HepG2 (cell line): ENCODE measurements at regions not wholly inside any gene's neighbourhood (a gene's known extent, or its start where the extent isn't known, plus 50 kb on each side); places are given as distances from the start of the nearest gene placed in this dataset.

Experiments
- ATAC-seq: fragments of 200-7000 bp; cut with Tn5 transposase; 3 replicates; pipeline ENCODE4 v1.9.1; 2020; ENCODE audit warnings: mild to moderate bottlenecking, moderate library complexity
- BruUV-seq: library from RNA; stranded (reverse); fragments of 400-500 nt; replicated peaks from 2 replicates; lab custom pipeline; 2021; lab: Mats Ljungman, UMichigan
- CTCF ChIA-PET: fragments of 300-600 bp; formaldehyde crosslinking; extraction: SDS; loops from one replicate; lab custom pipeline; 2021; ENCODE audit warnings: low total read pairs, inconsistent platforms, low intra/inter-chr PET ratio; lab: Yijun Ruan, JAX
- POLR2A ChIA-PET: fragments of 350-600 bp; sonication (Branson Sonifier 250); formaldehyde crosslinking; loops from one replicate; lab custom pipeline; 2020; ENCODE audit warnings: antibody characterized with exemption, inconsistent platforms; lab: Yijun Ruan, JAX
- DNase-seq: peaks from one replicate; pipeline ENCODE4 v3.0.0-alpha.2; 2015; ENCODE audit warnings: low spot score
- FAIRE-seq: peaks from 3 replicates; lab custom pipeline; 2011; peaks lifted over from hg19 to GRCh38; lab: Jason Lieb, UNC
- H2AFZ ChIP-seq: one replicate; pipeline ENCODE4 v1.6.1; 2011; ENCODE audit warnings: low read length, inconsistent platforms
- H3K27ac ChIP-seq: fragments of 300-600 bp; 3 replicates; pipeline ENCODE4 v1.8.0; 2011; ENCODE audit warnings: mixed run types, mild to moderate bottlenecking, mixed read lengths, low read length, inconsistent platforms; ENCODE audit not compliant: insufficient read depth; ENCODE audit errors: extremely low read length
- H3K27me3 ChIP-seq, 2 experiments: fragments of 200-600 bp in 1 of 2; 2 replicates in 1 of 2; 3 replicates in 1 of 2; pipeline versions ENCODE4 v1.6.0 to v1.8.0; 2011; ENCODE audit warnings: low read length in 2 of 2, mild to moderate bottlenecking in 2 of 2, moderate library complexity in 2 of 2, inconsistent platforms in 1 of 2; ENCODE audit not compliant: insufficient read depth in 2 of 2, control insufficient read depth in 1 of 2
- H3K36me3 ChIP-seq, 2 experiments: fragments of 200-600 bp in 1 of 2; replicated peaks in 1 of 2; 2 replicates in 1 of 2; 3 replicates in 1 of 2; pipeline versions ENCODE4 v1.5.1 to v1.8.0; 2011; ENCODE audit warnings: low read length in 2 of 2, inconsistent platforms in 1 of 2; ENCODE audit not compliant: insufficient read depth in 2 of 2, control insufficient read depth in 1 of 2
- H3K4me1 ChIP-seq: 2 replicates; pipeline ENCODE4 v1.5.1; 2012; ENCODE audit warnings: low read length, inconsistent platforms; ENCODE audit not compliant: insufficient read depth
- H3K4me2 ChIP-seq: 2 replicates; pipeline ENCODE4 v1.6.0; 2011; ENCODE audit warnings: low read depth, low read length, inconsistent platforms
- H3K4me3 ChIP-seq, 3 experiments: fragments of 200-600 bp in 1 of 3; sonication (generic), shearing (Covaris generic) in 1 of 3; replicated peaks in 1 of 3; 2 replicates each; pipeline ENCODE4 v1.5.1; 2011 to 2016; ENCODE audit warnings: low read length in 3 of 3, inconsistent platforms in 2 of 3, low read depth in 2 of 3, mild to moderate bottlenecking in 2 of 3, control low read depth in 1 of 3, mixed read lengths in 1 of 3; ENCODE audit not compliant: insufficient read depth in 1 of 3
- H3K79me2 ChIP-seq: one replicate; pipeline ENCODE4 v1.6.1; 2011; ENCODE audit warnings: low read length, inconsistent platforms; ENCODE audit not compliant: insufficient read depth
- H3K9ac ChIP-seq: 2 replicates; pipeline ENCODE4 v1.6.0; 2011; ENCODE audit warnings: mild to moderate bottlenecking, low read depth, low read length, inconsistent platforms; ENCODE audit not compliant: insufficient read depth
- H3K9me3 ChIP-seq: 2 replicates; pipeline ENCODE4 v1.5.1; 2012; ENCODE audit warnings: mild to moderate bottlenecking, low read length
- H4K20me1 ChIP-seq: 2 replicates; pipeline ENCODE4 v1.6.0; 2011; ENCODE audit warnings: inconsistent platforms, mild to moderate bottlenecking, low read length, moderate library complexity; ENCODE audit not compliant: insufficient read depth
- ATF7-NPFF ChIP-seq: sonication (generic); formaldehyde crosslinking; IDR thresholded peaks from 2 replicates; pipeline ENCODE4 v1.8.1; 2023; ENCODE audit warnings: mild to moderate bottlenecking, low read depth, missing genetic modification reagents, moderate library complexity
- HOXA9 ChIP-seq: sonication (generic); formaldehyde crosslinking; IDR thresholded peaks from 2 replicates; pipeline ENCODE4 v1.8.1; 2022; ENCODE audit warnings: missing genetic modification reagents, mild to moderate bottlenecking, moderate library complexity, borderline replicate concordance
- MAFG ChIP-seq: sonication (generic); formaldehyde crosslinking; IDR thresholded peaks from 2 replicates; pipeline ENCODE4 v1.5.1; 2020; ENCODE audit warnings: mild to moderate bottlenecking, missing genetic modification reagents
- MED13 ChIP-seq: sonication (generic); formaldehyde crosslinking; IDR thresholded peaks from 2 replicates; pipeline ENCODE4 v1.5.0; 2020; ENCODE audit warnings: missing genetic modification reagents
- NFYB ChIP-seq: sonication (generic); formaldehyde crosslinking; IDR thresholded peaks from 2 replicates; pipeline ENCODE4 v1.4.0; 2020; ENCODE audit warnings: missing genetic modification reagents
- NKX3-1 ChIP-seq: sonication (generic); formaldehyde crosslinking; IDR thresholded peaks from 2 replicates; pipeline ENCODE4 v1.5.0; 2020; ENCODE audit warnings: missing genetic modification reagents
- PAX8 ChIP-seq: sonication (generic); formaldehyde crosslinking; IDR thresholded peaks from 2 replicates; pipeline ENCODE4 v1.8.0; 2022; ENCODE audit warnings: mild to moderate bottlenecking, missing genetic modification reagents, borderline replicate concordance
- TMF1 ChIP-seq: sonication (generic); formaldehyde crosslinking; IDR thresholded peaks from 2 replicates; pipeline ENCODE4 v1.8.1; 2022; ENCODE audit warnings: low read depth, missing genetic modification reagents
- ZEB1 ChIP-seq: IDR thresholded peaks from 2 replicates; pipeline ENCODE4 v1.6.1; 2012; ENCODE audit warnings: mild to moderate bottlenecking, low read depth, inconsistent platforms; ENCODE audit not compliant: insufficient replicate concordance
- ZNF326 ChIP-seq: sonication (generic); formaldehyde crosslinking; IDR thresholded peaks from 2 replicates; pipeline ENCODE4 v1.4.0; 2020; ENCODE audit warnings: missing genetic modification reagents, borderline replicate concordance
- ZNF468 ChIP-seq: sonication (generic); formaldehyde crosslinking; IDR thresholded peaks from 2 replicates; pipeline ENCODE4 v1.8.0; 2022; ENCODE audit warnings: mild to moderate bottlenecking, moderate library complexity, missing genetic modification reagents
- ZNF570 ChIP-seq: sonication (generic); formaldehyde crosslinking; IDR thresholded peaks from 2 replicates; pipeline ENCODE4 v1.4.0; 2020; ENCODE audit warnings: mild to moderate bottlenecking, missing genetic modification reagents, borderline replicate concordance
- ZNF644 ChIP-seq: IDR thresholded peaks from 2 replicates; pipeline ENCODE4 v1.6.1; 2016; ENCODE audit warnings: low read depth
- ZNF674 ChIP-seq: sonication (generic); formaldehyde crosslinking; IDR thresholded peaks from 2 replicates; pipeline ENCODE4 v1.5.0; 2020; ENCODE audit warnings: low read depth, mild to moderate bottlenecking, missing genetic modification reagents
- ZSCAN12 ChIP-seq: sonication (generic); formaldehyde crosslinking; IDR thresholded peaks from 2 replicates; pipeline ENCODE4 v1.9.0; 2021; ENCODE audit warnings: mild to moderate bottlenecking, missing genetic modification reagents
- WGBS: methylation state at CpG from one replicate; pipeline ENCODE4 v1.1.6; 2017; ENCODE audit warnings: low lambda C conversion rate; 5-methylcytosine and 5-hydroxymethylcytosine counted together
- in situ Hi-C: cut with HindIII; loops from 2 replicates; pipeline ENCODE4 v1.10.0; 2017; ENCODE audit warnings: low pct_unique_long_range_greater_than_20kb; ENCODE audit not compliant: extremely low pct_ligation_motif_present
- intact Hi-C: fragments of 100-400 bp; cut with micrococcal nuclease; formaldehyde crosslinking; loops from one replicate; pipeline ENCODE4 v1.10.0; 2022; ENCODE audit not compliant: unreplicated experiment
- TF ChIP-seq, protein P1 (sequence below): sonication (generic); formaldehyde crosslinking; IDR thresholded peaks from 2 replicates; pipeline ENCODE4 v1.4.0; 2020; ENCODE audit warnings: missing genetic modification reagents
- TF ChIP-seq, protein P2 (sequence below): sonication (generic); formaldehyde crosslinking; IDR thresholded peaks from 2 replicates; pipeline ENCODE4 v1.8.1; 2023; ENCODE audit warnings: missing genetic modification reagents, mild to moderate bottlenecking, borderline replicate concordance

DNA sequence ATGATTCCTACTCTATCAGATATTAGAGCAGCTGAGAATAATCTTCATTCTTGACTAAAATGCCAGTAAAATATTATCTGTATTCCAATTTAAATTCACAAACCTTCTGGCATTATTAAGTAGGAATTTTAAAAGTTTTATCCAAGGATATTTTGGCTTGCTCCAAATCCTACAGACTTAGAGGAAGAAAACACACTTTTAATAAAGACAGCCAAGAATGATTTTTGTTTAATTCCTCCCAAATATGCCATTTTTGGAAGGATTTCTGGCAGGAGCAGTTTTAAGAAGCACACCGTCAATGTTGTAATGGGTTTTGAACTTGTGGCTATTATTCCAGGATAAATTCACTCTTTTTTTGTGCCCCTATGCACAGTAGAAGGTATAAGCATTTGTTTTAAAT lies 355.1 kb downstream of the SLITRK5 start:
- POLR2A ChIA-PET, result no interaction called here
- TF ChIP-seq ZEB1 (no peak), HOXA9 (CRISPR knock-in tag) (no peak), ZNF468 (CRISPR knock-in tag) (no peak), ZSCAN12 (CRISPR knock-in tag) (no peak), PAX8 (CRISPR knock-in tag) (no peak), ATF7-NPFF (CRISPR knock-in tag) (no peak), MED13 (CRISPR knock-in tag) (no peak), ZNF570 (CRISPR knock-in tag) (no peak), ZNF674 (no peak), MAFG (CRISPR knock-in tag) (no peak), NFYB (no peak), NKX3-1 (CRISPR knock-in tag) (no peak), ZNF644 (CRISPR knock-in tag) (no peak), TMF1 (no peak), ZNF326 (no peak)
- TF ChIP-seq, protein P1, sequence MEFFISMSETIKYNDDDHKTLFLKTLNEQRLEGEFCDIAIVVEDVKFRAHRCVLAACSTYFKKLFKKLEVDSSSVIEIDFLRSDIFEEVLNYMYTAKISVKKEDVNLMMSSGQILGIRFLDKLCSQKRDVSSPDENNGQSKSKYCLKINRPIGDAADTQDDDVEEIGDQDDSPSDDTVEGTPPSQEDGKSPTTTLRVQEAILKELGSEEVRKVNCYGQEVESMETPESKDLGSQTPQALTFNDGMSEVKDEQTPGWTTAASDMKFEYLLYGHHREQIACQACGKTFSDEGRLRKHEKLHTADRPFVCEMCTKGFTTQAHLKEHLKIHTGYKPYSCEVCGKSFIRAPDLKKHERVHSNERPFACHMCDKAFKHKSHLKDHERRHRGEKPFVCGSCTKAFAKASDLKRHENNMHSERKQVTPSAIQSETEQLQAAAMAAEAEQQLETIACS, result no peak
- TF ChIP-seq, protein P2, sequence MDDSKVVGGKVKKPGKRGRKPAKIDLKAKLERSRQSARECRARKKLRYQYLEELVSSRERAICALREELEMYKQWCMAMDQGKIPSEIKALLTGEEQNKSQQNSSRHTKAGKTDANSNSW (CRISPR knock-in tag), result no peak
- Histone ChIP-seq H3K9me3 (peaks cover 7% of the 10 kb centered on the region; the same call in 1 of the 2 replicates), H3K4me1 (no peaks in the 10 kb centered on the region), H3K27me3 (no peaks in the 10 kb centered on the region), H3K4me2 (no peak overlapping the region), H4K20me1 (no peaks in the 10 kb centered on the region), H3K27ac (no peak overlapping the region), H3K36me3 (no peaks in the 10 kb centered on the region), H3K79me2 (no peaks in the 10 kb centered on the region), H2AFZ (no peak overlapping the region), H3K4me3 (no peak overlapping the region), H3K9ac (no peak overlapping the region)
- CTCF ChIA-PET, result no interaction called here
- intact Hi-C loops, result no loop called here
- DNase-seq, result no peak
- BruUV-seq, result no TSS peak
- in situ Hi-C loops, result no loop called here
- FAIRE-seq, result no peak
- no peak for ATAC-seq
- WGBS, result 0% methylated on average over 1 of the region's 1 CpG
